Vagina (tissue), 2 donors: ENCODE measurements at regions not wholly inside any gene's neighbourhood (a gene's known extent, or its start where the extent isn't known, plus 50 kb on each side); places are given as distances from the start of the nearest gene placed in this dataset.

Experiments used
- DNase-seq, 2 donors: peaks; one replicate each; pipeline ENCODE4 v3.0.0-alpha.2; 2017; ENCODE audit errors: extremely low spot score in 2 of 2
- H3K27ac ChIP-seq: fragments of 200-600 bp; sonication (generic); one replicate; pipeline ENCODE4 v1.5.1; 2019
- H3K27me3 ChIP-seq: fragments of 200-600 bp; sonication (generic); one replicate; pipeline ENCODE4 v1.5.1; 2019
- H3K36me3 ChIP-seq, 2 donors: fragments of 200-600 bp; sonication (generic); one replicate each; pipeline ENCODE4 v1.5.1; 2017 to 2019
- H3K4me1 ChIP-seq: fragments of 200-600 bp; sonication (generic); one replicate; pipeline ENCODE4 v1.5.1; 2019
- H3K4me3 ChIP-seq, 2 donors: fragments of 200-600 bp; sonication (generic); 1 replicate in 1 of 2; 2 replicates in 1 of 2; pipeline ENCODE4 v1.5.1; 2016 to 2019
- H3K9me3 ChIP-seq: fragments of 200-600 bp; sonication (generic); one replicate; pipeline ENCODE4 v1.5.1; 2019
- POLR2A ChIP-seq, 2 donors: fragments of 450-650 bp; IDR thresholded peaks; one replicate each; pipeline ENCODE4 v1.6.1; 2017; ENCODE audit warnings: antibody characterized with exemption in 2 of 2, mild to moderate bottlenecking in 2 of 2, moderate library complexity in 2 of 2
- POLR2AphosphoS5 ChIP-seq, 2 donors: sonication (generic); formaldehyde crosslinking; IDR thresholded peaks; one replicate each; pipeline ENCODE4 v1.9.0; 2017; ENCODE audit warnings: antibody characterized with exemption in 2 of 2, mild to moderate bottlenecking in 2 of 2, low read depth in 1 of 2; ENCODE audit not compliant: insufficient read depth in 1 of 2
- intact Hi-C: fragments of 100-400 bp; cut with DNase I; formaldehyde crosslinking; loops from one replicate; pipeline ENCODE4 v1.15.1; 2023
- TF ChIP-seq, protein P1 (sequence below), 3 experiments: fragments of 450-650 bp in 2 of 3; fragments of 200-600 bp in 1 of 3; sonication (generic) in 1 of 3; IDR thresholded peaks; one replicate each; pipeline ENCODE4 v1.5.1; 2017 to 2019; ENCODE audit warnings: antibody characterized with exemption in 3 of 3, mild to moderate bottlenecking in 2 of 3, moderate library complexity in 2 of 3

GRCh38 chr11:92797874-92798273, 171.6 kb upstream of the MTNR1B start:
- Histone ChIP-seq H3K4me3 (no peak overlapping the region), H3K9me3 (no peaks in the 10 kb centered on the region), H3K27me3 (no peaks in the 10 kb centered on the region), H3K4me1 (no peaks in the 10 kb centered on the region), H3K27ac (no peak overlapping the region), H3K36me3 (no peaks in the 10 kb centered on the region)
- intact Hi-C loops, result no loop called here
- no peak for DNase-seq
- TF ChIP-seq, protein P1, sequence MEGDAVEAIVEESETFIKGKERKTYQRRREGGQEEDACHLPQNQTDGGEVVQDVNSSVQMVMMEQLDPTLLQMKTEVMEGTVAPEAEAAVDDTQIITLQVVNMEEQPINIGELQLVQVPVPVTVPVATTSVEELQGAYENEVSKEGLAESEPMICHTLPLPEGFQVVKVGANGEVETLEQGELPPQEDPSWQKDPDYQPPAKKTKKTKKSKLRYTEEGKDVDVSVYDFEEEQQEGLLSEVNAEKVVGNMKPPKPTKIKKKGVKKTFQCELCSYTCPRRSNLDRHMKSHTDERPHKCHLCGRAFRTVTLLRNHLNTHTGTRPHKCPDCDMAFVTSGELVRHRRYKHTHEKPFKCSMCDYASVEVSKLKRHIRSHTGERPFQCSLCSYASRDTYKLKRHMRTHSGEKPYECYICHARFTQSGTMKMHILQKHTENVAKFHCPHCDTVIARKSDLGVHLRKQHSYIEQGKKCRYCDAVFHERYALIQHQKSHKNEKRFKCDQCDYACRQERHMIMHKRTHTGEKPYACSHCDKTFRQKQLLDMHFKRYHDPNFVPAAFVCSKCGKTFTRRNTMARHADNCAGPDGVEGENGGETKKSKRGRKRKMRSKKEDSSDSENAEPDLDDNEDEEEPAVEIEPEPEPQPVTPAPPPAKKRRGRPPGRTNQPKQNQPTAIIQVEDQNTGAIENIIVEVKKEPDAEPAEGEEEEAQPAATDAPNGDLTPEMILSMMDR (IDR thresholded peaks at IDR 0.05), result no peak
- TF ChIP-seq POLR2A (IDR thresholded peaks at IDR 0.05) (no peak), POLR2AphosphoS5 (IDR thresholded peaks at IDR 0.05; ENCODE audit: insufficient read depth in 1 of 2, low read depth in 1 of 2) (no peak)

DNA sequence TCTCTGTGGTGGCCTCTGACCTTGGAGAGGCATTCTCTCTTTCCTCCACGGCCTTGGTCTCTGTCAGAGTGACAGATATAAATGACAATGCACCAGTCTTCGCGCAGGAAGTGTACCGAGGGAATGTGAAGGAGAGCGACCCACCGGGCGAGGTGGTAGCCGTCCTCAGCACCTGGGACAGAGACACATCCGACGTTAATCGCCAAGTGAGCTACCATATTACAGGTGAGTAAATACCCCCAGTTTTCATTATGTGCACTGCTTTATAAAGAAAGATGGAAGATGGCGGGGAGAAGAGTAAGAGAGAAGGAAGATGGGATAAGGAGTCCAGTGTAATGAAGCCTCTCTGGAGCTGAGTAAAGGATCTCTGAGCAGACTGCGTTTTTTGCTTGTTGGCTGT, 167.8 kb upstream of the MTNR1B start:
- no peaks in the 10 kb centered on the region for H3K36me3 ChIP-seq
- TF ChIP-seq, protein P1 (IDR thresholded peaks at IDR 0.05), result no peak
- TF ChIP-seq POLR2A (IDR thresholded peaks at IDR 0.05) (no peak), POLR2AphosphoS5 (IDR thresholded peaks at IDR 0.05; ENCODE audit: insufficient read depth in 1 of 2, low read depth in 1 of 2) (no peak)
- no peaks in the 10 kb centered on the region for H3K9me3 ChIP-seq
- H3K4me1 ChIP-seq, result no peaks in the 10 kb centered on the region
- no peak overlapping the region for H3K27ac ChIP-seq
- no peak overlapping the region for H3K4me3 ChIP-seq
- intact Hi-C loops, result no loop called here
- DNase-seq, result no peak
- no peaks in the 10 kb centered on the region for H3K27me3 ChIP-seq

GRCh38 chr11:92802644-92803043, 166.8 kb upstream of the MTNR1B start:
- intact Hi-C loops, result no loop called here
- no peak for DNase-seq
- Histone ChIP-seq H3K4me1 (no peaks in the 10 kb centered on the region), H3K9me3 (no peaks in the 10 kb centered on the region), H3K27me3 (no peaks in the 10 kb centered on the region), H3K27ac (no peak overlapping the region), H3K36me3 (no peaks in the 10 kb centered on the region), H3K4me3 (no peak overlapping the region)
- TF ChIP-seq, protein P1 (IDR thresholded peaks at IDR 0.05), result no peak
- TF ChIP-seq POLR2A (IDR thresholded peaks at IDR 0.05) (no peak), POLR2AphosphoS5 (IDR thresholded peaks at IDR 0.05; ENCODE audit: insufficient read depth in 1 of 2, low read depth in 1 of 2) (no peak)

DNA sequence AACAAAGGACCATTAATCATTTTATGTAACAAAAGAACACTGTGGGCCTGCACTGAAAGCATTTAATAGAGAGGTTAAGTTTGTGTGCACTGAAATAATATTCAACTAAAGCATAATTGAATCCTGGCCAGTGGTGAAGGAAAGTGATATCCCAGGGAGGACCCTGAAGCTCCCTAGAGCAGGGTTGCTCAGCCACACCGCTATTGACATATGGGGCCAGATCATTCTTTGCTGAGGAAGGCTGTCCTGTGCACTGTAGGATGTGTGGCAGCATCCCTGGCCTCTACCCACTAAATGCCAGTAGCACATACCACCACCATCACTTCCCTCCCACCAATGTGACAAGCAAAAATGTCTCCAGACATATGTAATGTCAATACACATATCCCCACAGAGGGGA, 166.1 kb upstream of the MTNR1B start:
- Histone ChIP-seq H3K4me1 (no peaks in the 10 kb centered on the region), H3K27me3 (no peaks in the 10 kb centered on the region), H3K27ac (no peak overlapping the region), H3K4me3 (no peak overlapping the region), H3K36me3 (no peaks in the 10 kb centered on the region), H3K9me3 (no peaks in the 10 kb centered on the region)
- no peak for TF ChIP-seq POLR2AphosphoS5 (IDR thresholded peaks at IDR 0.05; ENCODE audit: insufficient read depth in 1 of 2, low read depth in 1 of 2)
- TF ChIP-seq, protein P1 (IDR thresholded peaks at IDR 0.05), result no peak
- no peak for TF ChIP-seq POLR2A (IDR thresholded peaks at IDR 0.05)
- DNase-seq, result no peak
- intact Hi-C loops, result no loop called here

GRCh38 chr11:92804388-92804966, 165.0 kb upstream of the MTNR1B start:
- Histone ChIP-seq H3K27ac (no peak overlapping the region), H3K27me3 (no peaks in the 10 kb centered on the region), H3K4me3 (no peak overlapping the region), H3K36me3 (no peaks in the 10 kb centered on the region), H3K4me1 (no peaks in the 10 kb centered on the region), H3K9me3 (no peaks in the 10 kb centered on the region)
- TF ChIP-seq, protein P1 (IDR thresholded peaks at IDR 0.05), result no peak
- TF ChIP-seq POLR2AphosphoS5 (IDR thresholded peaks at IDR 0.05; ENCODE audit: insufficient read depth in 1 of 2, low read depth in 1 of 2) (no peak), POLR2A (IDR thresholded peaks at IDR 0.05) (no peak)
- intact Hi-C loops, result no loop called here
- DNase-seq, result no peak
